K562 (cell line): ENCODE measurements at regions not wholly inside any gene's neighbourhood (a gene's known extent, or its start where the extent isn't known, plus 50 kb on each side); places are given as distances from the start of the nearest gene placed in this dataset.

ENCODE experiments used
- ATAC-seq: fragments of 200-7000 bp; cut with Tn5 transposase; 3 replicates; pipeline ENCODE4 v1.9.1; 2020; ENCODE audit warnings: moderate library complexity
- BruUV-seq: library from RNA; stranded (reverse); fragments of 400-500 nt; replicated peaks from 2 replicates; lab custom pipeline; 2021; lab: Mats Ljungman, UMichigan
- CTCF ChIA-PET: fragments of 300-600 bp; formaldehyde crosslinking; extraction: SDS; loops from one replicate; lab custom pipeline; 2021; ENCODE audit warnings: low intra/inter-chr PET ratio; lab: Yijun Ruan, JAX
- POLR2A ChIA-PET: fragments of 300-600, 350-650 bp; sonication (Branson Sonifier 250); formaldehyde crosslinking; extraction: SDS; loops from one replicate; lab custom pipeline; 2021; ENCODE audit warnings: antibody characterized with exemption, inconsistent platforms; lab: Yijun Ruan, JAX
- DNase-seq, 4 experiments: peaks; one replicate each; pipeline versions ENCODE4 v3.0.0 to v3.0.0-alpha.2; 2011 to 2018; ENCODE audit warnings: low spot score in 3 of 4, mixed read lengths in 3 of 4; ENCODE audit errors: extremely low read depth in 1 of 4
- FAIRE-seq: peaks from 2 replicates; lab custom pipeline; 2011; peaks lifted over from hg19 to GRCh38; lab: Jason Lieb, UNC
- H2AFZ ChIP-seq: 2 replicates; pipeline ENCODE4 v1.6.0; 2011; ENCODE audit warnings: low read depth, low read length, control low read depth, inconsistent platforms
- H3K27ac ChIP-seq: fragments of 200-600 bp; 3 replicates; pipeline ENCODE4 v1.8.0; 2011; ENCODE audit warnings: low read depth, mild to moderate bottlenecking, control low read depth, inconsistent platforms, low read length, moderate library complexity, mixed read lengths; ENCODE audit errors: extremely low read depth
- H3K27me3 ChIP-seq, 2 experiments: fragments of 300-600 bp in 1 of 2; 2 replicates in 1 of 2; 3 replicates in 1 of 2; pipeline versions ENCODE4 v1.6.0 to v1.8.0; 2011; ENCODE audit warnings: inconsistent platforms in 2 of 2, low read length in 2 of 2, mild to moderate bottlenecking in 1 of 2, mixed read lengths in 1 of 2, moderate library complexity in 1 of 2; ENCODE audit not compliant: control insufficient read depth in 2 of 2, insufficient read depth in 2 of 2
- H3K36me3 ChIP-seq: fragments of 300-600 bp; 3 replicates; pipeline ENCODE4 v1.8.0; 2011; ENCODE audit warnings: mild to moderate bottlenecking, low read length, inconsistent platforms; ENCODE audit not compliant: control insufficient read depth, insufficient read depth
- H3K4me1 ChIP-seq, 2 experiments: fragments of 200-600 bp in 1 of 2; replicated peaks in 1 of 2; 2 replicates in 1 of 2; 3 replicates in 1 of 2; pipeline versions ENCODE4 v1.5.1 to v1.8.0; 2011; ENCODE audit warnings: inconsistent platforms in 2 of 2, low read length in 2 of 2, mild to moderate bottlenecking in 1 of 2, mixed read lengths in 1 of 2, moderate library complexity in 1 of 2; ENCODE audit not compliant: control insufficient read depth in 2 of 2, insufficient read depth in 2 of 2
- H3K4me2 ChIP-seq: 2 replicates; pipeline ENCODE4 v1.6.1; 2011; ENCODE audit warnings: low read length, control low read depth, inconsistent platforms, mixed read lengths; ENCODE audit not compliant: insufficient read depth
- H3K4me3 ChIP-seq: fragments of 200-600 bp; sonication (generic), shearing (Covaris generic); 2 replicates; pipeline ENCODE4 v1.5.1; 2016; ENCODE audit warnings: control low read depth, inconsistent platforms
- H3K79me2 ChIP-seq: fragments of 200-600 bp; 3 replicates; pipeline ENCODE4 v1.8.0; 2011; ENCODE audit warnings: low read length, inconsistent platforms; ENCODE audit not compliant: control insufficient read depth, insufficient read depth
- H3K9ac ChIP-seq, 2 experiments: 2 replicates each; pipeline versions ENCODE4 v1.6.0 to v1.6.1; 2011; ENCODE audit warnings: low read depth in 2 of 2, low read length in 2 of 2, control low read depth in 1 of 2, inconsistent platforms in 1 of 2, mild to moderate bottlenecking in 1 of 2, mixed read lengths in 1 of 2; ENCODE audit not compliant: insufficient read depth in 1 of 2
- H3K9me1 ChIP-seq: one replicate; pipeline ENCODE4 v1.6.0; 2011; ENCODE audit warnings: inconsistent platforms, mild to moderate bottlenecking, low read length, moderate library complexity; ENCODE audit not compliant: control insufficient read depth, insufficient read depth
- H3K9me3 ChIP-seq: replicated peaks from 2 replicates; pipeline ENCODE4 v1.5.1; 2011; ENCODE audit warnings: low read depth, low read length, inconsistent platforms; ENCODE audit not compliant: control insufficient read depth, insufficient read depth
- H4K20me1 ChIP-seq: replicated peaks from 2 replicates; pipeline ENCODE4 v1.6.1; 2011; ENCODE audit warnings: low read length, inconsistent platforms, mixed read lengths; ENCODE audit not compliant: control insufficient read depth, insufficient read depth
- CBX3 ChIP-seq, 2 experiments: IDR thresholded peaks; 1 replicate in 1 of 2; 2 replicates in 1 of 2; pipeline ENCODE4 v1.6.1; 2012; ENCODE audit warnings: inconsistent platforms in 2 of 2, low read length in 2 of 2, borderline replicate concordance in 1 of 2, control low read depth in 1 of 2
- CXXC5 ChIP-seq: fragments of 250-450 bp; sonication (Bioruptor Pico); IDR thresholded peaks from 2 replicates; pipeline ENCODE4 v1.8.0; 2022; ENCODE audit warnings: inconsistent platforms, mild to moderate bottlenecking, moderate library complexity
- ETV6 ChIP-seq, 3 experiments: fragments of 150-350 bp in 1 of 3; sonication (generic) in 1 of 3; formaldehyde crosslinking in 1 of 3; IDR thresholded peaks; 2 replicates each; pipeline versions ENCODE4 v1.6.1 to v1.8.0; 2014 to 2022; ENCODE audit warnings: borderline replicate concordance in 2 of 3, low read depth in 2 of 3, antibody characterized with exemption in 1 of 3, low read length in 1 of 3, mild to moderate bottlenecking in 1 of 3, missing genetic modification reagents in 1 of 3
- GATAD2B ChIP-seq: fragments of 450-650 bp; IDR thresholded peaks from 2 replicates; pipeline ENCODE4 v1.6.1; 2017; ENCODE audit warnings: mild to moderate bottlenecking, borderline replicate concordance
- HDAC3 ChIP-seq: fragments of 450-650 bp; IDR thresholded peaks from 2 replicates; pipeline ENCODE4 v1.6.1; 2018; ENCODE audit warnings: borderline replicate concordance, mild to moderate bottlenecking, moderate library complexity; ENCODE audit not compliant: partially characterized antibody
- LEF1 ChIP-seq: fragments of 450-650 bp; IDR thresholded peaks from 2 replicates; pipeline ENCODE4 v1.6.1; 2016; ENCODE audit warnings: mild to moderate bottlenecking
- MAFF ChIP-seq: IDR thresholded peaks from 2 replicates; pipeline ENCODE4 v1.6.1; 2012; ENCODE audit warnings: low read length, improper control_type of control experiment
- NR4A1 ChIP-seq, 2 experiments: fragments of 250-450 bp in 1 of 2; fragments of 450-650 bp in 1 of 2; sonication (Bioruptor Pico) in 1 of 2; IDR thresholded peaks; 2 replicates each; pipeline versions ENCODE4 v1.4.0 to v1.6.1; 2016 to 2020; ENCODE audit warnings: mild to moderate bottlenecking in 2 of 2, missing compliant biosample characterization in 1 of 2, missing genetic modification characterization in 1 of 2, moderate library complexity in 1 of 2
- PML ChIP-seq: IDR thresholded peaks from 2 replicates; pipeline ENCODE4 v1.6.1; 2012; ENCODE audit warnings: low read length, inconsistent platforms
- POLR2AphosphoS5 ChIP-seq: IDR thresholded peaks from 2 replicates; pipeline ENCODE4 v1.6.1; 2011; ENCODE audit warnings: mild to moderate bottlenecking, low read depth, low read length, moderate library complexity; ENCODE audit not compliant: control insufficient read depth, insufficient read depth
- SMARCB1 ChIP-seq: IDR thresholded peaks from 2 replicates; pipeline ENCODE4 v1.6.1; 2011; ENCODE audit warnings: improper control_type of control experiment, low read depth; ENCODE audit not compliant: insufficient read length
- ZBTB49 ChIP-seq: sonication (generic); formaldehyde crosslinking; IDR thresholded peaks from 2 replicates; pipeline ENCODE4 v1.8.0; 2022; ENCODE audit warnings: missing genetic modification reagents, mild to moderate bottlenecking, borderline replicate concordance
- WGBS: fragments of 100-300 bp; shearing (Covaris generic); methylation state at CpG from one replicate; pipeline ENCODE4 v1.1.6; 2016; ENCODE audit warnings: low coverage, mixed read lengths; ENCODE audit not compliant: insufficient coverage; ENCODE audit errors: missing lambda C conversion rate; 5-methylcytosine and 5-hydroxymethylcytosine counted together
- in situ Hi-C: fragments of 300-500 bp; cut with MboI; formaldehyde crosslinking; loops from 4 replicates; pipeline ENCODE4 v1.15.0; 2018; ENCODE audit warnings: inconsistent platforms, mixed read lengths
- intact Hi-C: fragments of 100-400 bp; cut with micrococcal nuclease; formaldehyde crosslinking; loops from 2 replicates; pipeline ENCODE4 v1.14.2; 2022
- TF ChIP-seq, protein P1 (sequence below): sonication (generic); formaldehyde crosslinking; IDR thresholded peaks from 2 replicates; pipeline ENCODE4 v1.8.0; 2022; ENCODE audit warnings: mild to moderate bottlenecking, missing genetic modification reagents
- TF ChIP-seq, protein P2 (sequence below), 2 experiments: fragments of 250-450 bp in 1 of 2; fragments of 450-650 bp in 1 of 2; sonication (Bioruptor Pico) in 1 of 2; IDR thresholded peaks; 2 replicates each; pipeline versions ENCODE4 v1.6.1 to v1.8.0; 2016 to 2021; ENCODE audit warnings: mild to moderate bottlenecking in 2 of 2, moderate library complexity in 2 of 2, missing compliant biosample characterization in 1 of 2, missing genetic modification characterization in 1 of 2

- Histone ChIP-seq H3K9me1 (no peaks in the 10 kb centered on the region), H3K27ac (no peak overlapping the region), H3K27me3 (no peaks in the 10 kb centered on the region), H2AFZ (no peak overlapping the region), H4K20me1 (no peaks in the 10 kb centered on the region), H3K4me3 (no peak overlapping the region), H3K9ac (no peak overlapping the region), H3K4me2 (no peak overlapping the region), H3K79me2 (no peaks in the 10 kb centered on the region), H3K9me3 (no peaks in the 10 kb centered on the region), H3K4me1 (no peaks in the 10 kb centered on the region), H3K36me3 (no peaks in the 10 kb centered on the region)
- ChIA-PET CTCF (no interaction called here), POLR2A (no interaction called here)
- 0% methylated on average over 1 of the region's 1 CpG for WGBS
- in situ Hi-C loops (no loop called here), intact Hi-C loops (no loop called here)
- FAIRE-seq, result no peak
- DNase-seq, result no peak
- no TSS peak for BruUV-seq
- ATAC-seq, result no peak
- TF ChIP-seq CXXC5 (CRISPR knock-in tag) (no peak), HDAC3 (no peak), MAFF (no peak), PML (no peak), NR4A1 (CRISPR knock-in tag; IDR thresholded peaks at IDR 0.05) (no peak), NR4A1 (tag; IDR thresholded peaks at IDR 0.05) (no peak), CBX3 (IDR thresholded peaks at IDR 0.05; ENCODE audit: borderline replicate concordance in 1 of 2, low read length in 2 of 2) (no peak), GATAD2B (no peak), LEF1 (no peak), ETV6 (IDR thresholded peaks at IDR 0.05; ENCODE audit: borderline replicate concordance in 1 of 2, low read depth in 2 of 2, low read length in 1 of 2) (no peak), ETV6 (CRISPR knock-in tag; IDR thresholded peaks at IDR 0.05; ENCODE audit: borderline replicate concordance) (no peak), SMARCB1 (no peak), ZBTB49 (no peak), POLR2AphosphoS5 (no peak)
- TF ChIP-seq, protein P1, sequence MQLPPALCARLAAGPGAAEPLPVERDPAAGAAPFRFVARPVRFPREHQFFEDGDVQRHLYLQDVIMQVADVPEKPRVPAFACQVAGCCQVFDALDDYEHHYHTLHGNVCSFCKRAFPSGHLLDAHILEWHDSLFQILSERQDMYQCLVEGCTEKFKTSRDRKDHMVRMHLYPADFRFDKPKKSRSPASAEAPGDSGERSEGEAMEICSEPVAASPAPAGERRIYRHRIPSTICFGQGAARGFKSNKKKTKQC (CRISPR knock-in tag), result no peak
- TF ChIP-seq, protein P2, sequence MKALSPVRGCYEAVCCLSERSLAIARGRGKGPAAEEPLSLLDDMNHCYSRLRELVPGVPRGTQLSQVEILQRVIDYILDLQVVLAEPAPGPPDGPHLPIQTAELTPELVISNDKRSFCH (CRISPR knock-in tag; IDR thresholded peaks at IDR 0.05), result no peak
- TF ChIP-seq, protein P2 (tag; IDR thresholded peaks at IDR 0.05), result no peak
Observed at GRCh38 chr11:28966951-28967350, 858.8 kb downstream of the METTL15 start.
